ENCODE measurements at regions not wholly inside any gene's neighbourhood (a gene's known extent, or its start where the extent isn't known, plus 50 kb on each side); places are given as distances from the start of the nearest gene placed in this dataset.

DNA sequence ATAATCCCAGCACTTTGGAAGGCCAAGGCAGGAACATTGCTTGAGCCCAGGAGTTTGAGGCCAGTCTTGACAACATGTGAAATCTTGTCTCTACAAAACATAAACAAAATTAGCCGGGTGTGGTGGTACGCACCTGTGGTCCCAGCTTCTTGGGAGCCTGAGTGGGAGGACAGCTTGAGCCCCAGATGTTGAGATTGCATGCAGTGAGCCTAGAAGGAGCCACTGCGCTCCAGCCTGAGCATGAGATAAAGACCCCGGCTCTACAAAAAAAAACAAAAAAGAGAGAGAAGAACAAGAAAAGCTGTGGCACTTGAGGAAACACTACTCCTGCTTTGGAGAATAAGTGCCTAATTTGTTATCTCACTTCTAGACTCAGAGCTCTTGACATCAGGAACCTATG, 146.6 kb downstream of the GLUL start:
- no peak overlapping the region for H3K27ac ChIP-seq (ENCODE audit: low read depth, low read length)
- H3K27me3 ChIP-seq (ENCODE audit: insufficient read depth, low read length): no peaks in the 10 kb centered on the region
- H3K4me1 ChIP-seq (ENCODE audit: control insufficient read depth in 1 of 2, insufficient read depth in 2 of 2, low read length in 2 of 2): no peaks in the 10 kb centered on the region
- no peaks in the 10 kb centered on the region for H3K9me2 ChIP-seq (ENCODE audit: insufficient read depth)
- TF ChIP-seq EZH2 (IDR thresholded peaks at IDR 0.05) (no peak), YY1 (IDR thresholded peaks at IDR 0.05; ENCODE audit: extremely low read depth, insufficient replicate concordance, low read depth, low read length) (no peak), SIN3A (IDR thresholded peaks at IDR 0.05; ENCODE audit: low read depth) (no peak), JUND (IDR thresholded peaks at IDR 0.05) (no peak), CBX3 (IDR thresholded peaks at IDR 0.05; ENCODE audit: low read depth) (no peak), EZH2phosphoT487 (IDR thresholded peaks at IDR 0.05; ENCODE audit: borderline replicate concordance) (no peak), POLR2AphosphoS5 (IDR thresholded peaks at IDR 0.05; ENCODE audit: low read depth, low read length) (no peak), TCF7L2 (IDR thresholded peaks at IDR 0.05; ENCODE audit: borderline replicate concordance, extremely low read depth, insufficient read depth, insufficient read length) (no peak), FOSL1 (IDR thresholded peaks at IDR 0.05; ENCODE audit: low read depth) (no peak), POLR2A (IDR thresholded peaks at IDR 0.05; ENCODE audit: borderline replicate concordance, extremely low read depth, insufficient read depth, insufficient read length) (no peak), RAD21 (IDR thresholded peaks at IDR 0.05; ENCODE audit: low read depth) (no peak), ZFX (IDR thresholded peaks at IDR 0.05) (no peak), SRF (IDR thresholded peaks at IDR 0.05; ENCODE audit: low read depth) (no peak)
- TF ChIP-seq, protein P1, sequence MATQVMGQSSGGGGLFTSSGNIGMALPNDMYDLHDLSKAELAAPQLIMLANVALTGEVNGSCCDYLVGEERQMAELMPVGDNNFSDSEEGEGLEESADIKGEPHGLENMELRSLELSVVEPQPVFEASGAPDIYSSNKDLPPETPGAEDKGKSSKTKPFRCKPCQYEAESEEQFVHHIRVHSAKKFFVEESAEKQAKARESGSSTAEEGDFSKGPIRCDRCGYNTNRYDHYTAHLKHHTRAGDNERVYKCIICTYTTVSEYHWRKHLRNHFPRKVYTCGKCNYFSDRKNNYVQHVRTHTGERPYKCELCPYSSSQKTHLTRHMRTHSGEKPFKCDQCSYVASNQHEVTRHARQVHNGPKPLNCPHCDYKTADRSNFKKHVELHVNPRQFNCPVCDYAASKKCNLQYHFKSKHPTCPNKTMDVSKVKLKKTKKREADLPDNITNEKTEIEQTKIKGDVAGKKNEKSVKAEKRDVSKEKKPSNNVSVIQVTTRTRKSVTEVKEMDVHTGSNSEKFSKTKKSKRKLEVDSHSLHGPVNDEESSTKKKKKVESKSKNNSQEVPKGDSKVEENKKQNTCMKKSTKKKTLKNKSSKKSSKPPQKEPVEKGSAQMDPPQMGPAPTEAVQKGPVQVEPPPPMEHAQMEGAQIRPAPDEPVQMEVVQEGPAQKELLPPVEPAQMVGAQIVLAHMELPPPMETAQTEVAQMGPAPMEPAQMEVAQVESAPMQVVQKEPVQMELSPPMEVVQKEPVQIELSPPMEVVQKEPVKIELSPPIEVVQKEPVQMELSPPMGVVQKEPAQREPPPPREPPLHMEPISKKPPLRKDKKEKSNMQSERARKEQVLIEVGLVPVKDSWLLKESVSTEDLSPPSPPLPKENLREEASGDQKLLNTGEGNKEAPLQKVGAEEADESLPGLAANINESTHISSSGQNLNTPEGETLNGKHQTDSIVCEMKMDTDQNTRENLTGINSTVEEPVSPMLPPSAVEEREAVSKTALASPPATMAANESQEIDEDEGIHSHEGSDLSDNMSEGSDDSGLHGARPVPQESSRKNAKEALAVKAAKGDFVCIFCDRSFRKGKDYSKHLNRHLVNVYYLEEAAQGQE (IDR thresholded peaks at IDR 0.05; ENCODE audit: low read depth): no peak
- TF ChIP-seq, protein P2, sequence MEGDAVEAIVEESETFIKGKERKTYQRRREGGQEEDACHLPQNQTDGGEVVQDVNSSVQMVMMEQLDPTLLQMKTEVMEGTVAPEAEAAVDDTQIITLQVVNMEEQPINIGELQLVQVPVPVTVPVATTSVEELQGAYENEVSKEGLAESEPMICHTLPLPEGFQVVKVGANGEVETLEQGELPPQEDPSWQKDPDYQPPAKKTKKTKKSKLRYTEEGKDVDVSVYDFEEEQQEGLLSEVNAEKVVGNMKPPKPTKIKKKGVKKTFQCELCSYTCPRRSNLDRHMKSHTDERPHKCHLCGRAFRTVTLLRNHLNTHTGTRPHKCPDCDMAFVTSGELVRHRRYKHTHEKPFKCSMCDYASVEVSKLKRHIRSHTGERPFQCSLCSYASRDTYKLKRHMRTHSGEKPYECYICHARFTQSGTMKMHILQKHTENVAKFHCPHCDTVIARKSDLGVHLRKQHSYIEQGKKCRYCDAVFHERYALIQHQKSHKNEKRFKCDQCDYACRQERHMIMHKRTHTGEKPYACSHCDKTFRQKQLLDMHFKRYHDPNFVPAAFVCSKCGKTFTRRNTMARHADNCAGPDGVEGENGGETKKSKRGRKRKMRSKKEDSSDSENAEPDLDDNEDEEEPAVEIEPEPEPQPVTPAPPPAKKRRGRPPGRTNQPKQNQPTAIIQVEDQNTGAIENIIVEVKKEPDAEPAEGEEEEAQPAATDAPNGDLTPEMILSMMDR (IDR thresholded peaks at IDR 0.05 in 2 of 3, conservative IDR thresholded peaks at IDR 0.05 in 1 of 3; ENCODE audit: borderline replicate concordance in 1 of 3, insufficient read depth in 1 of 3, low read depth in 2 of 3, low read length in 2 of 3): no peak
- TF ChIP-seq, protein P3, sequence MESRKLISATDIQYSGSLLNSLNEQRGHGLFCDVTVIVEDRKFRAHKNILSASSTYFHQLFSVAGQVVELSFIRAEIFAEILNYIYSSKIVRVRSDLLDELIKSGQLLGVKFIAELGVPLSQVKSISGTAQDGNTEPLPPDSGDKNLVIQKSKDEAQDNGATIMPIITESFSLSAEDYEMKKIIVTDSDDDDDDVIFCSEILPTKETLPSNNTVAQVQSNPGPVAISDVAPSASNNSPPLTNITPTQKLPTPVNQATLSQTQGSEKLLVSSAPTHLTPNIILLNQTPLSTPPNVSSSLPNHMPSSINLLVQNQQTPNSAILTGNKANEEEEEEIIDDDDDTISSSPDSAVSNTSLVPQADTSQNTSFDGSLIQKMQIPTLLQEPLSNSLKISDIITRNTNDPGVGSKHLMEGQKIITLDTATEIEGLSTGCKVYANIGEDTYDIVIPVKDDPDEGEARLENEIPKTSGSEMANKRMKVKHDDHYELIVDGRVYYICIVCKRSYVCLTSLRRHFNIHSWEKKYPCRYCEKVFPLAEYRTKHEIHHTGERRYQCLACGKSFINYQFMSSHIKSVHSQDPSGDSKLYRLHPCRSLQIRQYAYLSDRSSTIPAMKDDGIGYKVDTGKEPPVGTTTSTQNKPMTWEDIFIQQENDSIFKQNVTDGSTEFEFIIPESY (IDR thresholded peaks at IDR 0.05; ENCODE audit: extremely low read depth, insufficient replicate concordance, low read length): no peak
- TF ChIP-seq, protein P4, sequence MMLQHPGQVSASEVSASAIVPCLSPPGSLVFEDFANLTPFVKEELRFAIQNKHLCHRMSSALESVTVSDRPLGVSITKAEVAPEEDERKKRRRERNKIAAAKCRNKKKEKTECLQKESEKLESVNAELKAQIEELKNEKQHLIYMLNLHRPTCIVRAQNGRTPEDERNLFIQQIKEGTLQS (IDR thresholded peaks at IDR 0.05): no peak
- TF ChIP-seq, protein P5, sequence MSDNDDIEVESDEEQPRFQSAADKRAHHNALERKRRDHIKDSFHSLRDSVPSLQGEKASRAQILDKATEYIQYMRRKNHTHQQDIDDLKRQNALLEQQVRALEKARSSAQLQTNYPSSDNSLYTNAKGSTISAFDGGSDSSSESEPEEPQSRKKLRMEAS (IDR thresholded peaks at IDR 0.05): no peak
- CTCF ChIA-PET: no interaction called here
- H4K20me1 ChIP-seq (ENCODE audit: insufficient read depth): no peaks in the 10 kb centered on the region
- no TSS peak for BruUV-seq (replicated peaks)
- H3K4me2 ChIP-seq (ENCODE audit: low read length): no peak overlapping the region
- H3K36me3 ChIP-seq (ENCODE audit: control insufficient read depth in 1 of 2, insufficient read depth in 2 of 2, low read length in 2 of 2): no peaks in the 10 kb centered on the region
- intact Hi-C loops (cut with micrococcal nuclease): no loop called here
- no peaks in the 10 kb centered on the region for H3K9me3 ChIP-seq (ENCODE audit: control insufficient read depth in 1 of 2, insufficient read depth in 1 of 2, low read depth in 1 of 2, low read length in 2 of 2)
- no peak overlapping the region for H2AFZ ChIP-seq (ENCODE audit: low read depth, low read length, poor library complexity, severe bottlenecking)
- POLR2A ChIA-PET: no interaction called here
- no peak overlapping the region for H3K4me3 ChIP-seq (replicated peaks in 1 of 2; ENCODE audit: low read depth in 1 of 2, low read length in 2 of 2)
- H3K79me2 ChIP-seq (ENCODE audit: insufficient read depth, low read length): no peaks in the 10 kb centered on the region
- no peak for DNase-seq (ENCODE audit: low read depth, low spot score)
- RAD21 ChIA-PET (ENCODE audit: low non-redundant PET in 1 of 2, low total read pairs in 2 of 2, uncharacterized antibody in 2 of 2, unreplicated experiment in 2 of 2): no interaction called here
- no peak overlapping the region for H3K9ac ChIP-seq (ENCODE audit: low read length)
- no peak for ATAC-seq

Measured in HCT116 (cell line).